Stimulated activated memory B cell treated with anti-CD40 and anti-IgM and Interleukin-4, amounts not matched to agents 10 μg/mL and 1 μg/mL and 100 μg/mL, for 72 hours (primary cell): ENCODE measurements at regions not wholly inside any gene's neighbourhood (a gene's known extent, or its start where the extent isn't known, plus 50 kb on each side); places are given as distances from the start of the nearest gene placed in this dataset.

Experiments used
- ATAC-seq: fragments of 150-1000 bp; cut with Tn5 transposase; 2 replicates; pipeline ENCODE4 v1.10.0; 2021
- H3K27ac Mint-ChIP-seq: one replicate; pipeline ENCODE4 v1.8.0; 2022; ENCODE audit warnings: mild to moderate bottlenecking, mixed read lengths
- H3K27me3 Mint-ChIP-seq: one replicate; pipeline ENCODE4 v1.8.0; 2022; ENCODE audit warnings: mixed read lengths
- H3K36me3 Mint-ChIP-seq: one replicate; pipeline ENCODE4 v1.8.0; 2022; ENCODE audit warnings: mixed read lengths
- H3K4me1 Mint-ChIP-seq: one replicate; pipeline ENCODE4 v1.8.0; 2022; ENCODE audit warnings: mixed read lengths
- H3K4me3 Mint-ChIP-seq: one replicate; pipeline ENCODE4 v1.8.0; 2022; ENCODE audit warnings: mild to moderate bottlenecking, moderate library complexity, mixed read lengths
- H3K9me3 Mint-ChIP-seq: one replicate; pipeline ENCODE4 v1.8.0; 2022; ENCODE audit warnings: mixed read lengths

GRCh38 chr4:14193601-14194000 lies 566.1 kb upstream of the BOD1L1 start:
- H3K4me3 Mint-ChIP-seq = no peak overlapping the region
- ATAC-seq = no peak
- H3K27me3 Mint-ChIP-seq = no peaks in the 10 kb centered on the region
- no peak overlapping the region for H3K27ac Mint-ChIP-seq
- H3K9me3 Mint-ChIP-seq = peaks cover 3% of the 10 kb centered on the region
- H3K4me1 Mint-ChIP-seq = peaks cover 9% of the 10 kb centered on the region
- H3K36me3 Mint-ChIP-seq = peaks cover under 1% of the 10 kb centered on the region

GRCh38 chr4:14196131-14196530 lies 568.6 kb upstream of the BOD1L1 start:
- no peak for ATAC-seq
- Mint-ChIP-seq H3K4me1 (peaks cover 6% of the 10 kb centered on the region), H3K27ac (no peak overlapping the region), H3K36me3 (no peaks in the 10 kb centered on the region), H3K27me3 (no peaks in the 10 kb centered on the region), H3K9me3 (peaks cover under 1% of the 10 kb centered on the region), H3K4me3 (no peak overlapping the region)

- no peak for ATAC-seq
- Mint-ChIP-seq H3K27me3 (no peaks in the 10 kb centered on the region), H3K27ac (no peak overlapping the region), H3K9me3 (peaks cover 2% of the 10 kb centered on the region), H3K4me1 (peaks cover 17% of the 10 kb centered on the region), H3K4me3 (no peak overlapping the region), H3K36me3 (peaks cover 27% of the 10 kb centered on the region)
Observed at GRCh38 chr4:14215116-14215770, 587.7 kb upstream of the BOD1L1 start.

- no peaks in the 10 kb centered on the region for H3K9me3 Mint-ChIP-seq
Observed at GRCh38 chr4:14217401-14217800, 589.9 kb upstream of the BOD1L1 start.

GRCh38 chr4:14218641-14219040 lies 591.1 kb upstream of the BOD1L1 start:
- Mint-ChIP-seq H3K27me3 (no peaks in the 10 kb centered on the region), H3K9me3 (no peaks in the 10 kb centered on the region), H3K27ac (no peak overlapping the region), H3K36me3 (peaks cover 8% of the 10 kb centered on the region), H3K4me3 (no peak overlapping the region), H3K4me1 (peaks cover 17% of the 10 kb centered on the region)
- no peak for ATAC-seq

More at GRCh38 chr4:14217401-14217800, 589.9 kb upstream of the BOD1L1 start:
- Mint-ChIP-seq H3K27ac (no peak overlapping the region), H3K4me3 (no peak overlapping the region), H3K4me1 (peaks cover 17% of the 10 kb centered on the region), H3K27me3 (no peaks in the 10 kb centered on the region), H3K36me3 (peaks cover 18% of the 10 kb centered on the region)
- ATAC-seq = no peak

- Mint-ChIP-seq H3K4me3 (no peak overlapping the region), H3K9me3 (no peaks in the 10 kb centered on the region), H3K4me1 (peaks cover 16% of the 10 kb centered on the region), H3K27me3 (no peaks in the 10 kb centered on the region), H3K27ac (no peak overlapping the region), H3K36me3 (peaks cover 7% of the 10 kb centered on the region)
- ATAC-seq = no peak
Observed at GRCh38 chr4:14221176-14221575, 593.7 kb upstream of the BOD1L1 start.

GRCh38 chr4:14222377-14223029 lies 595.0 kb upstream of the BOD1L1 start:
- Mint-ChIP-seq H3K27ac (no peak overlapping the region), H3K27me3 (no peaks in the 10 kb centered on the region), H3K4me1 (peaks cover 10% of the 10 kb centered on the region), H3K36me3 (peaks cover 4% of the 10 kb centered on the region), H3K9me3 (no peaks in the 10 kb centered on the region), H3K4me3 (no peak overlapping the region)
- no peak for ATAC-seq

GRCh38 chr4:14223461-14223860 lies 595.9 kb upstream of the BOD1L1 start:
- Mint-ChIP-seq H3K36me3 (no peaks in the 10 kb centered on the region), H3K9me3 (no peaks in the 10 kb centered on the region), H3K4me1 (peaks cover 13% of the 10 kb centered on the region), H3K27ac (no peak overlapping the region), H3K27me3 (no peaks in the 10 kb centered on the region), H3K4me3 (no peak overlapping the region)
- no peak for ATAC-seq

- Mint-ChIP-seq H3K27me3 (no peaks in the 10 kb centered on the region), H3K4me1 (peaks cover 20% of the 10 kb centered on the region), H3K9me3 (no peaks in the 10 kb centered on the region), H3K27ac (no peak overlapping the region), H3K4me3 (no peak overlapping the region), H3K36me3 (no peaks in the 10 kb centered on the region)
- ATAC-seq = no peak
Observed at GRCh38 chr4:14225688-14226207, 598.2 kb upstream of the BOD1L1 start.

- no peak overlapping the region for H3K27ac Mint-ChIP-seq
- ATAC-seq = no peak
Observed at GRCh38 chr4:14233126-14233525, 605.6 kb upstream of the BOD1L1 start.

GRCh38 chr4:14234307-14234706 lies 606.8 kb upstream of the BOD1L1 start:
- no peak for ATAC-seq
- Mint-ChIP-seq H3K27me3 (no peaks in the 10 kb centered on the region), H3K9me3 (peaks cover 3% of the 10 kb centered on the region), H3K27ac (no peak overlapping the region), H3K36me3 (peaks cover 5% of the 10 kb centered on the region), H3K4me1 (no peaks in the 10 kb centered on the region), H3K4me3 (no peak overlapping the region)

More at GRCh38 chr4:14233126-14233525, 605.6 kb upstream of the BOD1L1 start:
- Mint-ChIP-seq H3K4me3 (no peak overlapping the region), H3K4me1 (peaks cover 11% of the 10 kb centered on the region), H3K9me3 (peaks cover 3% of the 10 kb centered on the region), H3K36me3 (peaks cover 5% of the 10 kb centered on the region), H3K27me3 (no peaks in the 10 kb centered on the region)

GRCh38 chr4:14236359-14236758 lies 608.8 kb upstream of the BOD1L1 start:
- Mint-ChIP-seq H3K27me3 (no peaks in the 10 kb centered on the region), H3K9me3 (peaks cover 3% of the 10 kb centered on the region), H3K27ac (no peak overlapping the region), H3K36me3 (peaks cover 5% of the 10 kb centered on the region), H3K4me3 (no peak overlapping the region), H3K4me1 (no peaks in the 10 kb centered on the region)
- ATAC-seq = no peak

- no peaks in the 10 kb centered on the region for H3K4me1 Mint-ChIP-seq
- H3K27me3 Mint-ChIP-seq = no peaks in the 10 kb centered on the region
- H3K27ac Mint-ChIP-seq = no peak overlapping the region
- peaks cover 3% of the 10 kb centered on the region for H3K9me3 Mint-ChIP-seq
- no peak overlapping the region for H3K4me3 Mint-ChIP-seq
- peaks cover 5% of the 10 kb centered on the region for H3K36me3 Mint-ChIP-seq
- ATAC-seq = no peak
Observed at GRCh38 chr4:14237911-14238310, 610.4 kb upstream of the BOD1L1 start.

GRCh38 chr4:14241574-14241973 lies 614.0 kb upstream of the BOD1L1 start:
- H3K36me3 Mint-ChIP-seq = peaks cover 8% of the 10 kb centered on the region
- no peaks in the 10 kb centered on the region for H3K4me1 Mint-ChIP-seq
- ATAC-seq = no peak
- no peaks in the 10 kb centered on the region for H3K9me3 Mint-ChIP-seq
- no peaks in the 10 kb centered on the region for H3K27me3 Mint-ChIP-seq
- H3K27ac Mint-ChIP-seq = no peak overlapping the region
- H3K4me3 Mint-ChIP-seq = no peak overlapping the region

- ATAC-seq = no peak
- Mint-ChIP-seq H3K36me3 (peaks cover 8% of the 10 kb centered on the region), H3K27me3 (no peaks in the 10 kb centered on the region), H3K4me1 (no peaks in the 10 kb centered on the region), H3K27ac (no peak overlapping the region), H3K4me3 (no peak overlapping the region), H3K9me3 (peaks cover 6% of the 10 kb centered on the region)
Observed at GRCh38 chr4:14247767-14248166, 620.2 kb upstream of the BOD1L1 start.

GRCh38 chr4:14249226-14249625 lies 621.7 kb upstream of the BOD1L1 start:
- no peak overlapping the region for H3K27ac Mint-ChIP-seq

More at GRCh38 chr4:14249226-14249625, 621.7 kb upstream of the BOD1L1 start:
- no peak for ATAC-seq
- Mint-ChIP-seq H3K4me1 (no peaks in the 10 kb centered on the region), H3K27me3 (no peaks in the 10 kb centered on the region), H3K36me3 (peaks cover 1% of the 10 kb centered on the region), H3K9me3 (peaks cover 8% of the 10 kb centered on the region), H3K4me3 (no peak overlapping the region)
